ENCODE measurements at regions not wholly inside any gene's neighbourhood (a gene's known extent, or its start where the extent isn't known, plus 50 kb on each side); places are given as distances from the start of the nearest gene placed in this dataset.

GRCh38 chr2:217231724-217232123 lies 371.9 kb upstream of the TNP1 start:
- TF ChIP-seq POLR2A (IDR thresholded peaks at IDR 0.05) (no peak), CTCF (IDR thresholded peaks at IDR 0.05) (no peak)
- DNase-seq, result no peak
- WGBS (ENCODE audit: insufficient coverage, low coverage, low lambda C conversion rate, missing lambda C conversion rate), result 51% methylated on average over 2 of the region's 3 CpGs
- Histone ChIP-seq H3K4me3 (no peak overlapping the region), H3K36me3 (no peaks in the 10 kb centered on the region), H3K4me1 (no peaks in the 10 kb centered on the region), H3K27ac (no peak overlapping the region), H3K27me3 (no peaks in the 10 kb centered on the region), H3K9me3 (no peaks in the 10 kb centered on the region)
- ATAC-seq, result peak in 3 of 4 donors; percentile 45 to 67 (median 60)
- intact Hi-C loops (cut with DNase I), result no loop called here

GRCh38 chr2:217231212-217231611 lies 371.3 kb upstream of the TNP1 start:
- Histone ChIP-seq H3K27me3 (no peaks in the 10 kb centered on the region), H3K27ac (no peak overlapping the region), H3K9me3 (no peaks in the 10 kb centered on the region), H3K36me3 (no peaks in the 10 kb centered on the region), H3K4me1 (no peaks in the 10 kb centered on the region), H3K4me3 (no peak overlapping the region)
- no peak for ATAC-seq
- DNase-seq, result no peak
- intact Hi-C loops (cut with DNase I), result no loop called here
- TF ChIP-seq CTCF (IDR thresholded peaks at IDR 0.05) (no peak), POLR2A (IDR thresholded peaks at IDR 0.05) (no peak)
- WGBS (ENCODE audit: insufficient coverage, low coverage, low lambda C conversion rate, missing lambda C conversion rate), result 50% methylated on average over 1 of the region's 1 CpG

- no peak for DNase-seq
- no peaks in the 10 kb centered on the region for H3K9me3 ChIP-seq
- 71% methylated on average over 1 of the region's 1 CpG for WGBS (ENCODE audit: insufficient coverage, low coverage, low lambda C conversion rate, missing lambda C conversion rate)
- no peak overlapping the region for H3K27ac ChIP-seq
- no peak for ATAC-seq
- intact Hi-C loops (cut with DNase I), result no loop called here
- H3K4me3 ChIP-seq, result no peak overlapping the region
- TF ChIP-seq CTCF (IDR thresholded peaks at IDR 0.05) (no peak), POLR2A (IDR thresholded peaks at IDR 0.05) (no peak)
- H3K27me3 ChIP-seq, result no peaks in the 10 kb centered on the region
- no peaks in the 10 kb centered on the region for H3K36me3 ChIP-seq
- H3K4me1 ChIP-seq, result no peaks in the 10 kb centered on the region
Observed at GRCh38 chr2:217228732-217229131, 368.9 kb upstream of the TNP1 start.

GRCh38 chr2:217227794-217228193 lies 367.9 kb upstream of the TNP1 start:
- TF ChIP-seq POLR2A (IDR thresholded peaks at IDR 0.05), result no peak
- TF ChIP-seq CTCF (IDR thresholded peaks at IDR 0.05), result no peak
- WGBS (ENCODE audit: insufficient coverage, low coverage, low lambda C conversion rate, missing lambda C conversion rate), result 77% methylated on average over 5 of the region's 5 CpGs
- H3K4me1 ChIP-seq, result no peaks in the 10 kb centered on the region
- intact Hi-C loops (cut with DNase I), result no loop called here
- no peaks in the 10 kb centered on the region for H3K27me3 ChIP-seq
- ATAC-seq, result no peak
- no peak for DNase-seq
- H3K4me3 ChIP-seq, result no peak overlapping the region
- no peaks in the 10 kb centered on the region for H3K36me3 ChIP-seq
- no peaks in the 10 kb centered on the region for H3K9me3 ChIP-seq
- H3K27ac ChIP-seq, result no peak overlapping the region

GRCh38 chr2:217225596-217225995 lies 365.7 kb upstream of the TNP1 start:
- WGBS (ENCODE audit: insufficient coverage, low coverage, low lambda C conversion rate, missing lambda C conversion rate), result 78% methylated on average over 1 of the region's 1 CpG
- no peaks in the 10 kb centered on the region for H3K36me3 ChIP-seq
- intact Hi-C loops (cut with DNase I), result no loop called here
- no peak for DNase-seq
- TF ChIP-seq CTCF (IDR thresholded peaks at IDR 0.05) (no peak), POLR2A (IDR thresholded peaks at IDR 0.05) (no peak)
- H3K27ac ChIP-seq, result no peak overlapping the region
- H3K27me3 ChIP-seq, result no peaks in the 10 kb centered on the region
- no peak overlapping the region for H3K4me3 ChIP-seq
- H3K9me3 ChIP-seq, result no peaks in the 10 kb centered on the region
- H3K4me1 ChIP-seq, result no peaks in the 10 kb centered on the region
- no peak for ATAC-seq
